ENCODE measurements at regions not wholly inside any gene's neighbourhood (a gene's known extent, or its start where the extent isn't known, plus 50 kb on each side); places are given as distances from the start of the nearest gene placed in this dataset.

GRCh38 chr15:31265090-31265870, 61.4 kb upstream of the KLF13 start:
- peak overlapping the region; percentile 79 for H3K27ac Mint-ChIP-seq
- H3K36me3 Mint-ChIP-seq (ENCODE audit: low read depth), result peaks cover 5% of the 10 kb centered on the region
- H3K4me3 Mint-ChIP-seq, result peak overlapping the region; percentile 27
- H3K9me3 Mint-ChIP-seq, result no peaks in the 10 kb centered on the region
- intact Hi-C loops (cut with micrococcal nuclease), result loop anchor here (2.0 kb wide), 1 partner anchor 22 kb away; no protein-coding TSS in a partner anchor
- DNase-seq (ENCODE audit: low spot score), result no peak
- peaks cover 87% of the 10 kb centered on the region for H3K4me1 Mint-ChIP-seq (ENCODE audit: low read depth)
- no peaks in the 10 kb centered on the region for H3K27me3 Mint-ChIP-seq (ENCODE audit: insufficient read depth)

DNA sequence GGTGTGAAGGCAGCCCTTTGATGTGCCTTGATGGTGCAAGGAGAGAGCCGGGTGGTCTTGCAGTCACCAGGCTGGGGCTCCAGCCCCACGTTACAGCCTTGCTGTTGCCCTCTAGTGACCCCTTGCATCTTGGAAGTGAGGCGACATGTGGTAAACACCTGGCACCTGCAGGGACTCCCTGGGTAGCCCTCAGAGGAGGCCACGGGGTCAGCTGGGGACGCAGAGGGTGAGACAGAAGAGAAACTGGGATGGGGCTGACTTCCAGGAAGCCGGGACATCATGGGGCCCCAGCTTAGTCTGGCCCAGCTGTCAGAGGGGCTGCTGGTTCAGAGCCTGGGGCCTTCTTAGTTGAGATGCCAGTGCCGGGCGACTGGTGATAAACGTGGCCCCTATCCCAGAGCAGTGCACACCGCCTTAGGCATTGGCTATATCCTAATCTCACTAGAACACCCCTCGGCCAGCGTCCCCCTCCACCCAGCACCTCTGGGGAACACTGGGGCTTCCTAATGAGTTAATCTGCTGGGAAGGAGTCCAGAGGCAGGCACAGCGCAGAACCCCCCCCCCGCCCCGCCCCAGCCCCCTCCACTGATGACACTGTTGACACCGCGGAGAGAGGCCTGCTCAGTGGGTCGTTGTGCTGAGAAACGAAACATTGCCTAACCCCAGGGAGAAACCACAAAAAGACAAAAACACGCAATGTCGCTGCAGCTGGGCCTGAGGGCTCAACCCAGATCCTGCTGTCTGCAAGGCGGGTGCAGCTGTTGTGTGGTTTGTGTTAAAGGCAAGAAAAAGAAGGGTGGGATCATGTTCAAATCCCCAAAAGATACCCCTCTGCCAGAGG, 60.5 kb upstream of the KLF13 start:
- peak overlapping the region; percentile 79 for H3K27ac Mint-ChIP-seq
- peak; percentile 79 for DNase-seq (ENCODE audit: low spot score)
- intact Hi-C loops (cut with micrococcal nuclease), result loop anchor here (1.0 to 2.0 kb wide), 6 partner anchors 23 to 245 kb away; partner anchors contain the start of gene KLF13
- H3K4me3 Mint-ChIP-seq, result peak overlapping the region; percentile 52
- H3K36me3 Mint-ChIP-seq (ENCODE audit: low read depth), result peaks cover 5% of the 10 kb centered on the region
- H3K9me3 Mint-ChIP-seq, result no peaks in the 10 kb centered on the region
- no peaks in the 10 kb centered on the region for H3K27me3 Mint-ChIP-seq (ENCODE audit: insufficient read depth)
- peaks cover 94% of the 10 kb centered on the region for H3K4me1 Mint-ChIP-seq (ENCODE audit: low read depth)

DNA sequence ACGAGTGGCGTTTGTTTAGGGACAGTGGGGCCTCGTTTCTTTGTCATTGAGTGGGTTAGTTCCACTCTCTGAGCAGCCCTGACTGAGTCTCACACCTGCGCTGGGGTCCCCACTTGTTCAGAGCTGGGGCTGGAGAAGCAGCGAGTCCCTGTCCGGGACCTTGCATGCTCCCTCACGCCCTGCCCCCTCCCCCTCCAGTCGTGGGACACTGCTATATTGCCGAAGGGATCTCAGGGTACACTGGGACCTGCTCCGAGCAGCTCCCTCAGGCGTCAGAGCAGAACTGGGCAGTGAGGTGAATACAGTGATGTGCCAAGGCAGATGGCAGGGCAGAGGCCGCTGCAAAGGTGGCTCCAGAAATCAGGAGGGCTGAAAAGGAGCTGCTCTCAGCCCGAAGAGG, 59.9 kb upstream of the KLF13 start:
- Mint-ChIP-seq H3K4me3 (peak overlapping the region; percentile 52), H3K9me3 (no peaks in the 10 kb centered on the region), H3K4me1 (ENCODE audit: low read depth) (peaks cover 94% of the 10 kb centered on the region), H3K27me3 (ENCODE audit: insufficient read depth) (no peaks in the 10 kb centered on the region), H3K36me3 (ENCODE audit: low read depth) (peaks cover 5% of the 10 kb centered on the region), H3K27ac (peak overlapping the region; percentile 74)
- intact Hi-C loops (cut with micrococcal nuclease), result loop anchor here (1.0 to 2.0 kb wide), 5 partner anchors 50 to 245 kb away; partner anchors contain the start of gene KLF13
- DNase-seq (ENCODE audit: low spot score), result no peak

DNA sequence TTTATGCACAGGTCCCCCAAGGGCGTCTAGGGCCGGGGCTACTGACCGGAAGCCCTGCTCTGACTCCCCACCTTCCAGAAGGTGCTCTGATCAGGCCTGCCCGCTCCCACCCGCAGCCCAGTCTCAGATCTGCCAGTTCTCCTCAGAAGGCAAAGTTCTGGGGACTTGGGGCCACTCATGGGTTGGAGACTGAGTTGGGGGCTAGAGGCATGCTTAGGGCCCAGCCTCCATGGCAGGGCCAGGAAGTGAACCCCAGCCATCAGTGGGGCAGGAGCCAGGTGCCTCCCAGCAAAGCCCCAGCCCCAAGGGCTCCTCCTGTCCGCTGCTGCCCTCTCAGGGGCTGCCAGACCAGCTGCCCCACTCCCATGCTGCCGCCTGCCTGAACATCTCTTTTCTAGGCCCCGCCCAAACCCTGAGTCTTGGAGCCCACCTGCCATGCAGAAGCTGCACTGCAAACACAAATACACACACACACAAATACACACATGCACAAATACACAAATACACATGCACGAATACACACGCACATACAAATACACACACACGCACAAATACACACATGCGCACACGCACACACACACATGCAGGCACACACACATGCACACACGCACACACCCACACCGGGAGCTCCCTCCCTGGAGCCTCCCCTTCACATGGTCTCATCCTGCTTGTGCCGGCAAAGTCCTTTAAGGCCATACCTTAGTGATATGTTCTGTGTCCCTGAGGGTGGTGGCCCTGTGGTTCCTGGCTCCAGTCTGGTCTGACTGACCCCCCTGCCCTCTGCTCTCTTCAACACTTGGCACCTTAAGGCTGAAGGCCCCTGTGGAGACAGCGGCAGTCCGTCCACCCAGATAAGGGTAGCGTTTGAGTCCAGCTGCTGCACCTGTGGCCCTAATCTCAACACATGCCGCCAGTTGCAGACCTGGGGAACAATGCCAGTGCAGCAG, 59.2 kb upstream of the KLF13 start:
- no peaks in the 10 kb centered on the region for H3K27me3 Mint-ChIP-seq (ENCODE audit: insufficient read depth)
- peak overlapping the region; percentile 59 for H3K27ac Mint-ChIP-seq
- DNase-seq (ENCODE audit: low spot score), result no peak
- peak overlapping the region; percentile 6 for H3K4me3 Mint-ChIP-seq
- peaks cover 90% of the 10 kb centered on the region for H3K4me1 Mint-ChIP-seq (ENCODE audit: low read depth)
- H3K9me3 Mint-ChIP-seq, result no peaks in the 10 kb centered on the region
- intact Hi-C loops (cut with micrococcal nuclease), result loop anchor here (2.0 kb wide), 2 partner anchors 51 to 77 kb away; no protein-coding TSS in a partner anchor
- H3K36me3 Mint-ChIP-seq (ENCODE audit: low read depth), result peaks cover 5% of the 10 kb centered on the region

GRCh38 chr15:31268108-31268501, 58.5 kb upstream of the KLF13 start:
- Mint-ChIP-seq H3K4me3 (peak overlapping the region; percentile 6), H3K4me1 (ENCODE audit: low read depth) (peaks cover 83% of the 10 kb centered on the region), H3K36me3 (ENCODE audit: low read depth) (peaks cover 5% of the 10 kb centered on the region), H3K9me3 (no peaks in the 10 kb centered on the region), H3K27me3 (ENCODE audit: insufficient read depth) (no peaks in the 10 kb centered on the region), H3K27ac (no peak overlapping the region)
- intact Hi-C loops (cut with micrococcal nuclease), result no loop called here
- DNase-seq (ENCODE audit: low spot score), result no peak

DNA sequence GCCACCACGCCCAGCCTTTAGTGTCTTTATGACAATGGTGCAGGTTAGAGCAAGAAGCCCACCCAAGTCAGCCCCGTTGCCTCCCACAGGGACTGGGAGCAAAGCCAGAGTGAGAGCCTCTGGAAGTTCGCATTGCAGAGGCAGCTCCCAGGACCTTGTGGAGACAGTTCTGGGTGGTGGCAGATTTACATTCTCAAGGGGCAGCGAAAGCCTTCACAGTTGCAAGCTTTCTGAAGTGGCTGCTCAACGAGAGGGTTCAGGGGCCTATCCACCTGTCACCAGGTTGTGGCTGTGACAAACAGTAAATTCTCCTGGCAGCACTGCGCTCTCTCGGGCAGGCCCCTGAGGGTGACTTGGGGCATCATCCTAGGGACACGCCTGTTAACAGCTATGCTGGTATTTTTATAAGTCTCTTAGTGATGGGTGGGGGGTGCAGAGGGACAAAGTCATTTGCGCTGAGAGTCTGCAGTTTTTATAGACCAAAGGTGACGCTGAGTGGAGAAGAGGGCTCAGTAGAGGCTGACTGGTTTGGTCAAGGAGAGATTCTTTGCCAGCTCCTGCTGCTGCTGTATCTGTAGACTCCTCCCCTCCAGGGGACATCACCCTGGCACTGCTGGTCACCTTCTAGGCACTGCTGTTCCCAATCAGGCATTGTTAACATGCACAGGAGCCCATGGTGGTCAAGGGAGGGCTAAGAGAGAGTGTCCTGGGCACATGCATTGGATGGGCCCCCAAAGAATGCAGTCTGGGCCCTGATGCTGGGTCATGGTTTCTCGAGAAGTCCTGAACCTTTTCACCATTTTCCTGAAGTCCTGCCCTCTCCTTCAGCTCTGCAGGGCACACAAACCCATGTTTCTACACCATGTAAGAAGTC, 57.5 kb upstream of the KLF13 start:
- Mint-ChIP-seq H3K4me1 (ENCODE audit: low read depth) (peaks cover 73% of the 10 kb centered on the region), H3K27me3 (ENCODE audit: insufficient read depth) (no peaks in the 10 kb centered on the region), H3K9me3 (no peaks in the 10 kb centered on the region), H3K27ac (no peak overlapping the region), H3K4me3 (no peak overlapping the region), H3K36me3 (ENCODE audit: low read depth) (peaks cover 5% of the 10 kb centered on the region)
- intact Hi-C loops (cut with micrococcal nuclease), result no loop called here
- DNase-seq (ENCODE audit: low spot score), result no peak

GRCh38 chr15:31269816-31270575, 56.6 kb upstream of the KLF13 start:
- Mint-ChIP-seq H3K27ac (no peak overlapping the region), H3K36me3 (ENCODE audit: low read depth) (peaks cover 5% of the 10 kb centered on the region), H3K9me3 (no peaks in the 10 kb centered on the region), H3K4me3 (no peak overlapping the region), H3K27me3 (ENCODE audit: insufficient read depth) (no peaks in the 10 kb centered on the region), H3K4me1 (ENCODE audit: low read depth) (peaks cover 72% of the 10 kb centered on the region)
- intact Hi-C loops (cut with micrococcal nuclease), result no loop called here
- DNase-seq (ENCODE audit: low spot score), result no peak

DNA sequence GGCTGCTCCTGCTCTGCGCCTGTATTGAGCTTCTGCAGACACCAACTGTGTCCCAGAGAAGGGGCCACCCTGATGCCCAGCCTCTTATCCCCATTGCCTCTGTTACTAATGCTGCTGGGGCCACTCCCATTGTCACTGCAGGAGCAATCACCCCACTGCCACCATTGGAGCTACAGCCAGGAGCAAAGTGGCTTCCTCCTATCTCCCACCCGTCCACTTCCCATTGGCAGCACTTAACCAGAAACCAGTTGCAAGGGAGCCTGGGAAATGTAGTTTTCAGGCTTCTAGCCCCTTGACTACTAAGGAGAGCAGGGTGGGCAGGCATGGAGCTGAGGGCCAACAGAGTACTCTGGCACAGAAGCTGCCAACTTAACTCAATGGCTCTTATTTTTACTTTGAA, 55.9 kb upstream of the KLF13 start:
- H3K4me3 Mint-ChIP-seq, result no peak overlapping the region
- H3K4me1 Mint-ChIP-seq (ENCODE audit: low read depth), result peaks cover 67% of the 10 kb centered on the region
- H3K9me3 Mint-ChIP-seq, result no peaks in the 10 kb centered on the region
- H3K27me3 Mint-ChIP-seq (ENCODE audit: insufficient read depth), result no peaks in the 10 kb centered on the region
- DNase-seq (ENCODE audit: low spot score), result no peak
- H3K27ac Mint-ChIP-seq, result no peak overlapping the region
- intact Hi-C loops (cut with micrococcal nuclease), result no loop called here
- peaks cover 5% of the 10 kb centered on the region for H3K36me3 Mint-ChIP-seq (ENCODE audit: low read depth)

GRCh38 chr15:31271224-31271635, 55.4 kb upstream of the KLF13 start:
- no peaks in the 10 kb centered on the region for H3K27me3 Mint-ChIP-seq (ENCODE audit: insufficient read depth)
- intact Hi-C loops (cut with micrococcal nuclease), result no loop called here
- H3K4me3 Mint-ChIP-seq, result no peak overlapping the region
- peaks cover 5% of the 10 kb centered on the region for H3K36me3 Mint-ChIP-seq (ENCODE audit: low read depth)
- no peak overlapping the region for H3K27ac Mint-ChIP-seq
- H3K9me3 Mint-ChIP-seq, result no peaks in the 10 kb centered on the region
- peaks cover 62% of the 10 kb centered on the region for H3K4me1 Mint-ChIP-seq (ENCODE audit: low read depth)
- no peak for DNase-seq (ENCODE audit: low spot score)

DNA sequence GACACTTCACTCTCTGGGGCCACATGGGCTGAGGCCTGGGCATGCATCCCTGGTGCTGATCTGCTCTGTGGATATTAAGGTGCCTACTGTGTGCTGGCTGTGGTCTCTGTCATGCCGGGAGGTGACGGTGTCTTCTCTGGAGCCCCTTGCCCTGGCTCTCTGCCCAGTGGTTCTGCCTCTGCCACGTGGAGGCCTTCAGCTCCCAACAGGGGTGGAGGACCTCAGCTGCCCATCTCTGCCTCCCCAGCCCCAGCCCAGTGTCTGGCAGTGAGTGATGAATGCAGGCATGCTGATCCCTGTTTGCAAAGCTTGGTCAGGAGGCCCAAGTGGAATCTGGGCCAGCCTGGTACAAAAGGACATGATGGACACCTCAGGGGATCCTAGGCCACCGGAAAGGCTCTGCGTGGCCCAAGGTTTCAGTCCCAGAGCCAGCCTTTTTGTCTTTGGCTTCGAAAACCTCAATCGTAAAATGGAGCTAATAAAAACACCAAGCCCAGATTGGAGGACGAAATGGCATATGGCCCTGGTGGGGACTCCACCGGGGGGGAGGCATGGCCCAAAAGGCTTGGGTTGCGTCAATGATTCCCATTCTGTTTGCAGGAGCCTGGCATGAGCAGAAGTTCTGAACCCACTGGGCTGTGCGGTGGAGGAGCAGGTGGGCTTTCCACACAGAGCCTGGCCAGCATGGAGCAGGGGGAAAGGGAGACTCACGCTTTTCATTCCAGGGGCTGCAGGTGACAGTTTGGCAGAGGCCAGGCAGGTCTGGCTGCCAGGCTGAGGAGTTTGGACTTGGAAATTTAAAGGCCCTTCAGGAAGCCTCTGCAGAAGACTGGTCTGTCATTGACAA, 54.7 kb upstream of the KLF13 start:
- Mint-ChIP-seq H3K27ac (no peak overlapping the region), H3K27me3 (ENCODE audit: insufficient read depth) (no peaks in the 10 kb centered on the region), H3K4me3 (no peak overlapping the region), H3K4me1 (ENCODE audit: low read depth) (peaks cover 55% of the 10 kb centered on the region), H3K36me3 (ENCODE audit: low read depth) (peaks cover 5% of the 10 kb centered on the region), H3K9me3 (no peaks in the 10 kb centered on the region)
- intact Hi-C loops (cut with micrococcal nuclease), result no loop called here
- DNase-seq (ENCODE audit: low spot score), result no peak
